H1 (cell line): ENCODE measurements at regions not wholly inside any gene's neighbourhood (a gene's known extent, or its start where the extent isn't known, plus 50 kb on each side); places are given as distances from the start of the nearest gene placed in this dataset.

Experiments used
- TF ChIP-seq, protein P1 (sequence below): IDR thresholded peaks from 2 replicates; pipeline ENCODE4 v1.6.1; 2012; ENCODE audit warnings: inconsistent platforms

- TF ChIP-seq, protein P1, sequence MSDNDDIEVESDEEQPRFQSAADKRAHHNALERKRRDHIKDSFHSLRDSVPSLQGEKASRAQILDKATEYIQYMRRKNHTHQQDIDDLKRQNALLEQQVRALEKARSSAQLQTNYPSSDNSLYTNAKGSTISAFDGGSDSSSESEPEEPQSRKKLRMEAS = no peak
Measured at GRCh38 chr9:25513509-25514033, 164.7 kb downstream of the TUSC1 start (continued).
